Vagina (tissue), 2 donors: ENCODE measurements at regions not wholly inside any gene's neighbourhood (a gene's known extent, or its start where the extent isn't known, plus 50 kb on each side); places are given as distances from the start of the nearest gene placed in this dataset.

ENCODE experiments used
- CTCF ChIP-seq, 3 experiments: fragments of 450-650 bp in 2 of 3; fragments of 200-600 bp in 1 of 3; sonication (generic) in 1 of 3; IDR thresholded peaks; one replicate each; pipeline ENCODE4 v1.5.1; 2017 to 2019; ENCODE audit warnings: antibody characterized with exemption in 3 of 3, mild to moderate bottlenecking in 2 of 3, moderate library complexity in 2 of 3
- POLR2A ChIP-seq, 2 donors: fragments of 450-650 bp; IDR thresholded peaks; one replicate each; pipeline ENCODE4 v1.6.1; 2017; ENCODE audit warnings: antibody characterized with exemption in 2 of 2, mild to moderate bottlenecking in 2 of 2, moderate library complexity in 2 of 2

GRCh38 chr10:108450280-108450679 lies 1285.8 kb upstream of the SORCS1 start:
- TF ChIP-seq CTCF (IDR thresholded peaks at IDR 0.05) (no peak), POLR2A (IDR thresholded peaks at IDR 0.05) (no peak)
